ENCODE measurements at regions not wholly inside any gene's neighbourhood (a gene's known extent, or its start where the extent isn't known, plus 50 kb on each side); places are given as distances from the start of the nearest gene placed in this dataset.

- no peak for DNase-seq
Measured at GRCh38 chrX:39616098-39616729, 481.5 kb downstream of the BCOR start.

- no peak for DNase-seq
Measured at GRCh38 chrX:39616731-39617130, 481.0 kb downstream of the BCOR start.

- DNase-seq: no peak
Measured at GRCh38 chrX:39618178-39618577, 479.6 kb downstream of the BCOR start.

GRCh38 chrX:39619182-39620009 is 478.4 kb downstream of the BCOR start:
- DNase-seq: no peak

- DNase-seq: no peak
Measured at GRCh38 chrX:39624166-39624565, 473.6 kb downstream of the BCOR start.

GRCh38 chrX:39625810-39626209 is 471.9 kb downstream of the BCOR start:
- no peak for DNase-seq

- no peak for DNase-seq
Measured at GRCh38 chrX:39626749-39627148, 471.0 kb downstream of the BCOR start.

GRCh38 chrX:39627257-39627656 is 470.5 kb downstream of the BCOR start:
- no peak for DNase-seq

GRCh38 chrX:39629001-39629400 is 468.8 kb downstream of the BCOR start:
- DNase-seq: no peak

GRCh38 chrX:39630344-39630743 is 467.4 kb downstream of the BCOR start:
- DNase-seq: no peak

GRCh38 chrX:39631276-39632229 is 466.2 kb downstream of the BCOR start:
- no peak for DNase-seq

- DNase-seq: no peak
Measured at GRCh38 chrX:39633293-39633692, 464.5 kb downstream of the BCOR start.

GRCh38 chrX:39636481-39636880 is 461.3 kb downstream of the BCOR start:
- no peak for DNase-seq

GRCh38 chrX:39638526-39638925 is 459.2 kb downstream of the BCOR start:
- no peak for DNase-seq

GRCh38 chrX:39639871-39640270 is 457.9 kb downstream of the BCOR start:
- no peak for DNase-seq

GRCh38 chrX:39640866-39641265 is 456.9 kb downstream of the BCOR start:
- no peak for DNase-seq

- DNase-seq: no peak
Measured at GRCh38 chrX:39642071-39642470, 455.7 kb downstream of the BCOR start.

- no peak for DNase-seq
Measured at GRCh38 chrX:39643550-39643949, 454.2 kb downstream of the BCOR start.

GRCh38 chrX:39645178-39645895 is 452.4 kb downstream of the BCOR start:
- no peak for DNase-seq

- DNase-seq: no peak
Measured at GRCh38 chrX:39648548-39649254, 449.1 kb downstream of the BCOR start.

GRCh38 chrX:39650768-39651347 is 446.9 kb downstream of the BCOR start:
- no peak for DNase-seq

- DNase-seq: no peak
Measured at GRCh38 chrX:39652336-39652735, 445.4 kb downstream of the BCOR start.

Measured in NCI-H187 treated with DMSO at 0.1 percent for 48 hours (cell line).